ENCODE measurements at regions not wholly inside any gene's neighbourhood (a gene's known extent, or its start where the extent isn't known, plus 50 kb on each side); places are given as distances from the start of the nearest gene placed in this dataset.

- TF ChIP-seq CTCF (IDR thresholded peaks at IDR 0.05; ENCODE audit: borderline replicate concordance, extremely low read depth, low read length, poor library complexity, severe bottlenecking) (no peak), EZH2 (IDR thresholded peaks at IDR 0.05; ENCODE audit: borderline replicate concordance, low read depth, low read length, severe bottlenecking) (no peak)
Observed at GRCh38 chr5:28488752-28489151, 1450.4 kb upstream of the CDH9 start.

Measured in DND-41 (cell line).